ENCODE measurements at regions not wholly inside any gene's neighbourhood (a gene's known extent, or its start where the extent isn't known, plus 50 kb on each side); places are given as distances from the start of the nearest gene placed in this dataset.
A peak's percentile ranks its signal among the peaks of the same experiment; 100 is the strongest.

GRCh38 chr12:68416350-68416749 is 84.2 kb upstream of the MDM1 start:
- no peak for TF ChIP-seq RARB (CRISPR knock-in tag; IDR thresholded peaks at IDR 0.05)
- TF ChIP-seq ZNF8 (CRISPR knock-in tag; IDR thresholded peaks at IDR 0.05), result no peak
- TF ChIP-seq CSRNP3 (CRISPR knock-in tag; IDR thresholded peaks at IDR 0.05), result no peak
- no peak for TF ChIP-seq ZFP3 (CRISPR knock-in tag; IDR thresholded peaks at IDR 0.05)
- no peak for TF ChIP-seq TCF4 (CRISPR knock-in tag; IDR thresholded peaks at IDR 0.05; ENCODE audit: borderline replicate concordance)
- TF ChIP-seq ESRRG (CRISPR knock-in tag; IDR thresholded peaks at IDR 0.05), result no peak
- TF ChIP-seq ZNF565 (CRISPR knock-in tag; conservative IDR thresholded peaks at IDR 0.05; ENCODE audit: low read depth), result no peak
- no peak for TF ChIP-seq ZFP30 (CRISPR knock-in tag; IDR thresholded peaks at IDR 0.05)
- TF ChIP-seq ARNTL (CRISPR knock-in tag; IDR thresholded peaks at IDR 0.05; ENCODE audit: borderline replicate concordance, low read depth), result no peak
- no peak for TF ChIP-seq ZC3H10 (CRISPR knock-in tag; IDR thresholded peaks at IDR 0.05)
- TF ChIP-seq GLIS3 (CRISPR knock-in tag; IDR thresholded peaks at IDR 0.05), result no peak
- no peak for TF ChIP-seq SNAI2 (CRISPR knock-in tag; IDR thresholded peaks at IDR 0.05)
- TF ChIP-seq OSR1 (CRISPR knock-in tag; IDR thresholded peaks at IDR 0.05), result no peak
- TF ChIP-seq ISL1 (CRISPR knock-in tag; IDR thresholded peaks at IDR 0.05), result no peak
- TF ChIP-seq PPARA (CRISPR knock-in tag; IDR thresholded peaks at IDR 0.05; ENCODE audit: borderline replicate concordance), result no peak
- TF ChIP-seq BACH2 (CRISPR knock-in tag; IDR thresholded peaks at IDR 0.05; ENCODE audit: borderline replicate concordance), result no peak
- no peak for TF ChIP-seq TSHZ2 (CRISPR knock-in tag; IDR thresholded peaks at IDR 0.05)
- no peak for TF ChIP-seq ZNF70 (CRISPR knock-in tag; IDR thresholded peaks at IDR 0.05)
- no peak for ATAC-seq

DNA sequence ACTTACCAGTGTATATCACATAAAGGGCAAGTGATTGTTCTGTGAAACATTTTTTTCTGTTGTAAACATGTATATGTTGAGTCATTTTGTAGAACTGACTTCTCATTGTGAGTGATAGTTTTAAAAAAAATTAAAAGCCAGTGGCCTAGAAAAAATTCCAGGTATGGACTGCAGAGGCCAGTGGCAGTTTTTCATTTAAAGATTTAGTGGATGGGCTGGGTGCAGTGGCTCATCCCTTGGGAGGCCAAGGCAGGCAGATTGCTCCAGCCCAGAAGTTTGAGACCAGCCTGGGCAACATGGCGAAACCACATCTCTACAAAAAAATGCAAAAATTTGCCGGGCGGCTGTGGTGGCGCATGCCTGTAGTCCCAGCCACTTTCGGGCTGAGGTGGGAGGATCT is 84.7 kb upstream of the MDM1 start:
- TF ChIP-seq PPARA (CRISPR knock-in tag; IDR thresholded peaks at IDR 0.05; ENCODE audit: borderline replicate concordance) (no peak), ZNF565 (CRISPR knock-in tag; conservative IDR thresholded peaks at IDR 0.05; ENCODE audit: low read depth) (no peak), PATZ1 (CRISPR knock-in tag; IDR thresholded peaks at IDR 0.05; ENCODE audit: borderline replicate concordance) (no peak), CSDC2 (CRISPR knock-in tag; IDR thresholded peaks at IDR 0.05) (no peak), TSHZ2 (CRISPR knock-in tag; IDR thresholded peaks at IDR 0.05) (no peak), RARB (CRISPR knock-in tag; IDR thresholded peaks at IDR 0.05) (no peak), TOX (CRISPR knock-in tag; IDR thresholded peaks at IDR 0.05; ENCODE audit: borderline replicate concordance) (no peak), ZNF8 (CRISPR knock-in tag; IDR thresholded peaks at IDR 0.05) (no peak), BACH2 (CRISPR knock-in tag; IDR thresholded peaks at IDR 0.05; ENCODE audit: borderline replicate concordance) (no peak), SNAI2 (CRISPR knock-in tag; IDR thresholded peaks at IDR 0.05) (no peak), ESRRG (CRISPR knock-in tag; IDR thresholded peaks at IDR 0.05) (no peak), ZFP3 (CRISPR knock-in tag; IDR thresholded peaks at IDR 0.05) (no peak), ARNTL (CRISPR knock-in tag; IDR thresholded peaks at IDR 0.05; ENCODE audit: borderline replicate concordance, low read depth) (no peak), TCF4 (CRISPR knock-in tag; IDR thresholded peaks at IDR 0.05; ENCODE audit: borderline replicate concordance) (no peak)
- ATAC-seq, result peak; percentile 33; the same call in 2 of the 3 replicates

GRCh38 chr12:68418137-68418460 is 85.9 kb upstream of the MDM1 start:
- ATAC-seq, result no peak
- TF ChIP-seq RARB (CRISPR knock-in tag; IDR thresholded peaks at IDR 0.05), result no peak
- no peak for TF ChIP-seq ARNTL (CRISPR knock-in tag; IDR thresholded peaks at IDR 0.05; ENCODE audit: borderline replicate concordance, low read depth)
- TF ChIP-seq ISL1 (CRISPR knock-in tag; IDR thresholded peaks at IDR 0.05), result no peak
- no peak for TF ChIP-seq CSDC2 (CRISPR knock-in tag; IDR thresholded peaks at IDR 0.05)
- TF ChIP-seq SNAI2 (CRISPR knock-in tag; IDR thresholded peaks at IDR 0.05), result no peak
- no peak for TF ChIP-seq ZNF70 (CRISPR knock-in tag; IDR thresholded peaks at IDR 0.05)
- TF ChIP-seq, protein P1, sequence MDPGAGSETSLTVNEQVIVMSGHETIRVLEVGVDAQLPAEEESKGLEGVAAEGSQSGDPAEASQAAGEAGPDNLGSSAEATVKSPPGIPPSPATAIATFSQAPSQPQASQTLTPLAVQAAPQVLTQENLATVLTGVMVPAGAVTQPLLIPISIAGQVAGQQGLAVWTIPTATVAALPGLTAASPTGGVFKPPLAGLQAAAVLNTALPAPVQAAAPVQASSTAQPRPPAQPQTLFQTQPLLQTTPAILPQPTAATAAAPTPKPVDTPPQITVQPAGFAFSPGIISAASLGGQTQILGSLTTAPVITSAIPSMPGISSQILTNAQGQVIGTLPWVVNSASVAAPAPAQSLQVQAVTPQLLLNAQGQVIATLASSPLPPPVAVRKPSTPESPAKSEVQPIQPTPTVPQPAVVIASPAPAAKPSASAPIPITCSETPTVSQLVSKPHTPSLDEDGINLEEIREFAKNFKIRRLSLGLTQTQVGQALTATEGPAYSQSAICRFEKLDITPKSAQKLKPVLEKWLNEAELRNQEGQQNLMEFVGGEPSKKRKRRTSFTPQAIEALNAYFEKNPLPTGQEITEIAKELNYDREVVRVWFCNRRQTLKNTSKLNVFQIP (CRISPR knock-in tag; IDR thresholded peaks at IDR 0.05; ENCODE audit: borderline replicate concordance, low read depth), result no peak
